ENCODE measurements at regions not wholly inside any gene's neighbourhood (a gene's known extent, or its start where the extent isn't known, plus 50 kb on each side); places are given as distances from the start of the nearest gene placed in this dataset.

DNA sequence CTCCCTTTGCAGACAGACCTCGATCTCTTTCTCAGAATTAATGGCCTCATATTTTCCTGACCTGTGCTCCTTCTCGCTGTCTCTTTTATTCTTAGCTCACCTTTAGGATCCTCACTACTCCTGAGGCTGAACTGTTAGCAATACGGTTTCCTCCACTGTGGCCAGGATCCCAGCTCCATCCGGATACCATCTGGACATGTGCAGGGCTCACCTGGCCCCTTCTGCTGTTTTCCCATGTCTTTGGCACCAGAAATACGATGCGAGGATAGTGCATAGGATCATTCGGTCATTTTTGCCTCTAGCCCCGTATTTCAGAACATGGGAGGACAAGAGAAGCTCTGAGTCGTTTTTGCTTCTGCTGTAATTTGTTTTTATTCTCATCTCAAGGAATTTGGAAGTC lies 108.5 kb upstream of the KIF26B start:
- no TSS peak for BruUV-seq (replicated peaks)
- in situ Hi-C loops (cut with HindIII; ENCODE audit: low pct_unique_long_range_greater_than_20kb, low sequenced_read_pairs) = no loop called here
- CTCF ChIA-PET = no interaction called here

DNA sequence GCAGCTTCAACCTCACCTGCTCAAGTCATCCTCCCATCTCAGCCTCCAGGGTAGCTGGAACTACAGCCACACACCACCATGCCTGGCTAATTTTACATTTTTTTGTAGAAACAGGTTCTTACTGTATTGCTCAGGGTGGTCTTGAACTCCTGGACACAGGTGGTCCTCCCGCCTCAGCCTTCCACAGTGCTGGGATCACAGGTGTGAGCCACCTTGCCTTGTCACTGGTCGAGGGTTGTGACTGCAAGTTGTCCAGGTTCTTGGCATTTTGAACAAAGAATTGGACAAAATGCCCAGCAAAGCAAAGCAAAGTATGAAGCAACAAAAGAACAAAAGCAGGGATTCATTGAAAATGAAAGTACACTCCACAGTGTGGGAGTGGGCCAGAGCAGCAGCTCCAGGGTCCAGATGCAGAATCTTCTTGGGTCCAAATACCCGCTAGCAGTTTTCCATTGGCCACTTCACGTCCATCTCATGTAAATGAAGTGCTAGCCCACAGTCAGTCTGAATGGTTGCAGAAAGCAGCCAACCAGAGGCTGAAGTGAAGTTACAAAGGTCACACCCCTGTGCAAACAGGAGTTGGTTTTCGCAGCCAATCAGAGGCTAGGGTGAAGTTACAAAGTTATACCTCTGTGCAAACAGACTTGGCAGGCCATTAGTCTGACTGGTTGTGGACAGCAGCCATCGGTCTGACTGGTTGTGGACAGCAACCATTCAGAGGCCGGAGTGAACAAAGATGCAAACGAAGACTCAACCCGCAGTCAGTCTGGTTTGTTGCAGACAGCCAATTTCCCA lies 109.5 kb upstream of the KIF26B start:
- Histone ChIP-seq H3K4me3 (ENCODE audit: low read depth in 2 of 2, low read length in 2 of 2) (no peak overlapping the region), H3K36me3 (ENCODE audit: control insufficient read depth, insufficient read depth, low read length) (no peaks in the 10 kb centered on the region), H3K4me1 (ENCODE audit: control insufficient read depth, insufficient read depth, low read length) (peaks cover 22% of the 10 kb centered on the region), H3K27me3 (ENCODE audit: control insufficient read depth, insufficient read depth, low read length) (no peaks in the 10 kb centered on the region), H3K9me3 (ENCODE audit: control insufficient read depth, insufficient read depth, low read depth, low read length) (no peaks in the 10 kb centered on the region), H3K27ac (ENCODE audit: low read length) (no peak overlapping the region)
- no TSS peak for BruUV-seq (replicated peaks)
- ChIA-PET POLR2A (no interaction called here), CTCF (no interaction called here)
- ATAC-seq = peak; percentile 45
- TF ChIP-seq, protein P1, sequence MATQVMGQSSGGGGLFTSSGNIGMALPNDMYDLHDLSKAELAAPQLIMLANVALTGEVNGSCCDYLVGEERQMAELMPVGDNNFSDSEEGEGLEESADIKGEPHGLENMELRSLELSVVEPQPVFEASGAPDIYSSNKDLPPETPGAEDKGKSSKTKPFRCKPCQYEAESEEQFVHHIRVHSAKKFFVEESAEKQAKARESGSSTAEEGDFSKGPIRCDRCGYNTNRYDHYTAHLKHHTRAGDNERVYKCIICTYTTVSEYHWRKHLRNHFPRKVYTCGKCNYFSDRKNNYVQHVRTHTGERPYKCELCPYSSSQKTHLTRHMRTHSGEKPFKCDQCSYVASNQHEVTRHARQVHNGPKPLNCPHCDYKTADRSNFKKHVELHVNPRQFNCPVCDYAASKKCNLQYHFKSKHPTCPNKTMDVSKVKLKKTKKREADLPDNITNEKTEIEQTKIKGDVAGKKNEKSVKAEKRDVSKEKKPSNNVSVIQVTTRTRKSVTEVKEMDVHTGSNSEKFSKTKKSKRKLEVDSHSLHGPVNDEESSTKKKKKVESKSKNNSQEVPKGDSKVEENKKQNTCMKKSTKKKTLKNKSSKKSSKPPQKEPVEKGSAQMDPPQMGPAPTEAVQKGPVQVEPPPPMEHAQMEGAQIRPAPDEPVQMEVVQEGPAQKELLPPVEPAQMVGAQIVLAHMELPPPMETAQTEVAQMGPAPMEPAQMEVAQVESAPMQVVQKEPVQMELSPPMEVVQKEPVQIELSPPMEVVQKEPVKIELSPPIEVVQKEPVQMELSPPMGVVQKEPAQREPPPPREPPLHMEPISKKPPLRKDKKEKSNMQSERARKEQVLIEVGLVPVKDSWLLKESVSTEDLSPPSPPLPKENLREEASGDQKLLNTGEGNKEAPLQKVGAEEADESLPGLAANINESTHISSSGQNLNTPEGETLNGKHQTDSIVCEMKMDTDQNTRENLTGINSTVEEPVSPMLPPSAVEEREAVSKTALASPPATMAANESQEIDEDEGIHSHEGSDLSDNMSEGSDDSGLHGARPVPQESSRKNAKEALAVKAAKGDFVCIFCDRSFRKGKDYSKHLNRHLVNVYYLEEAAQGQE (IDR thresholded peaks at IDR 0.05; ENCODE audit: insufficient read depth in 1 of 2, low read depth in 2 of 2, low read length in 1 of 2) = peak in 1 of 2 experiments; percentile 23; a peak in 1 of 4 replicates
- TF ChIP-seq POLR2AphosphoS5 (IDR thresholded peaks at IDR 0.05; ENCODE audit: low read depth, low read length) = no peak
- in situ Hi-C loops (cut with HindIII; ENCODE audit: low pct_unique_long_range_greater_than_20kb, low sequenced_read_pairs) (no loop called here), intact Hi-C loops (cut with micrococcal nuclease; ENCODE audit: unreplicated experiment) (no loop called here)
- no peak for DNase-seq (ENCODE audit: low read depth, low spot score)

More for the DNA sequence above, 108.5 kb upstream of the KIF26B start:
- intact Hi-C loops (cut with micrococcal nuclease; ENCODE audit: unreplicated experiment) = no loop called here
- no peaks in the 10 kb centered on the region for H3K9me3 ChIP-seq (ENCODE audit: control insufficient read depth, insufficient read depth, low read depth, low read length)
- no peaks in the 10 kb centered on the region for H3K36me3 ChIP-seq (ENCODE audit: control insufficient read depth, insufficient read depth, low read length)
- H3K27ac ChIP-seq (ENCODE audit: low read length) = no peak overlapping the region
- POLR2A ChIA-PET = no interaction called here
- DNase-seq (ENCODE audit: low read depth, low spot score) (no peak), ATAC-seq (no peak)
- TF ChIP-seq TCF7L2 (IDR thresholded peaks at IDR 0.05; ENCODE audit: low read depth, low read length) (no peak), POLR2AphosphoS5 (IDR thresholded peaks at IDR 0.05; ENCODE audit: low read depth, low read length) (no peak)
- TF ChIP-seq, protein P2, sequence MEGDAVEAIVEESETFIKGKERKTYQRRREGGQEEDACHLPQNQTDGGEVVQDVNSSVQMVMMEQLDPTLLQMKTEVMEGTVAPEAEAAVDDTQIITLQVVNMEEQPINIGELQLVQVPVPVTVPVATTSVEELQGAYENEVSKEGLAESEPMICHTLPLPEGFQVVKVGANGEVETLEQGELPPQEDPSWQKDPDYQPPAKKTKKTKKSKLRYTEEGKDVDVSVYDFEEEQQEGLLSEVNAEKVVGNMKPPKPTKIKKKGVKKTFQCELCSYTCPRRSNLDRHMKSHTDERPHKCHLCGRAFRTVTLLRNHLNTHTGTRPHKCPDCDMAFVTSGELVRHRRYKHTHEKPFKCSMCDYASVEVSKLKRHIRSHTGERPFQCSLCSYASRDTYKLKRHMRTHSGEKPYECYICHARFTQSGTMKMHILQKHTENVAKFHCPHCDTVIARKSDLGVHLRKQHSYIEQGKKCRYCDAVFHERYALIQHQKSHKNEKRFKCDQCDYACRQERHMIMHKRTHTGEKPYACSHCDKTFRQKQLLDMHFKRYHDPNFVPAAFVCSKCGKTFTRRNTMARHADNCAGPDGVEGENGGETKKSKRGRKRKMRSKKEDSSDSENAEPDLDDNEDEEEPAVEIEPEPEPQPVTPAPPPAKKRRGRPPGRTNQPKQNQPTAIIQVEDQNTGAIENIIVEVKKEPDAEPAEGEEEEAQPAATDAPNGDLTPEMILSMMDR (IDR thresholded peaks at IDR 0.05) = no peak
- no peak overlapping the region for H3K4me3 ChIP-seq (ENCODE audit: low read depth in 2 of 2, low read length in 2 of 2)
- peaks cover 22% of the 10 kb centered on the region for H3K4me1 ChIP-seq (ENCODE audit: control insufficient read depth, insufficient read depth, low read length)
- H3K27me3 ChIP-seq (ENCODE audit: control insufficient read depth, insufficient read depth, low read length) = no peaks in the 10 kb centered on the region

DNA sequence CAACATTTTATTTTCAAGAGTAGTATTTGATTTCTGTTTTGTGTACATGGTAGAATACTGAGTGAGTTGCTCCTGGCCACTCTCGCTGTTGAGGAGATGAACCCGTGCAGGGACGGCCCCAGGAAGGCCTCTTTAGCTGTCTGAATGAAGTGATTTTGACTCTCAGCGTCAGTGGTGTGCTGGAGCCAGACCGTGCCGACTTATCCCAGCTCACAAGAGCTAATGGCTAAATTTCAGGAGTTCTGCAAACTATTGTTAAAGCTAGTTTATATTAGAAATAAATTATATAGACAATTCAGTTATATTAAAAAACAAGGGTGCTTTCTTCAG lies 111.2 kb upstream of the KIF26B start:
- peaks cover 22% of the 10 kb centered on the region for H3K4me1 ChIP-seq (ENCODE audit: control insufficient read depth, insufficient read depth, low read length)
- no peak for DNase-seq (ENCODE audit: low read depth, low spot score)
- ChIA-PET CTCF (no interaction called here), POLR2A (no interaction called here)
- no peak overlapping the region for H3K27ac ChIP-seq (ENCODE audit: low read length)
- no peaks in the 10 kb centered on the region for H3K36me3 ChIP-seq (ENCODE audit: control insufficient read depth, insufficient read depth, low read length)
- BruUV-seq (replicated peaks) = no TSS peak
- H3K27me3 ChIP-seq (ENCODE audit: control insufficient read depth, insufficient read depth, low read length) = no peaks in the 10 kb centered on the region
- ATAC-seq = no peak
- no peaks in the 10 kb centered on the region for H3K9me3 ChIP-seq (ENCODE audit: control insufficient read depth, insufficient read depth, low read depth, low read length)
- intact Hi-C loops (cut with micrococcal nuclease; ENCODE audit: unreplicated experiment) (loop anchor here (2.0 to 5.0 kb wide), 4 partner anchors 73 to 206 kb away; partner anchors contain the start of genes COX20 and HNRNPU), in situ Hi-C loops (cut with HindIII; ENCODE audit: low pct_unique_long_range_greater_than_20kb, low sequenced_read_pairs) (no loop called here)
- H3K4me3 ChIP-seq (ENCODE audit: low read depth in 2 of 2, low read length in 2 of 2) = no peak overlapping the region
- TF ChIP-seq, protein P1 (IDR thresholded peaks at IDR 0.05; ENCODE audit: insufficient read depth in 1 of 2, low read depth in 2 of 2, low read length in 1 of 2) = no peak
- TF ChIP-seq POLR2AphosphoS5 (IDR thresholded peaks at IDR 0.05; ENCODE audit: low read depth, low read length) = no peak
- TF ChIP-seq SIN3A (IDR thresholded peaks at IDR 0.05; ENCODE audit: borderline replicate concordance, insufficient read depth, low read depth, low read length) = no peak
- TF ChIP-seq, protein P2 (IDR thresholded peaks at IDR 0.05) = no peak
- TF ChIP-seq TCF7L2 (IDR thresholded peaks at IDR 0.05; ENCODE audit: low read depth, low read length) = no peak
